ENCODE measurements at regions not wholly inside any gene's neighbourhood (a gene's known extent, or its start where the extent isn't known, plus 50 kb on each side); places are given as distances from the start of the nearest gene placed in this dataset.

DNA sequence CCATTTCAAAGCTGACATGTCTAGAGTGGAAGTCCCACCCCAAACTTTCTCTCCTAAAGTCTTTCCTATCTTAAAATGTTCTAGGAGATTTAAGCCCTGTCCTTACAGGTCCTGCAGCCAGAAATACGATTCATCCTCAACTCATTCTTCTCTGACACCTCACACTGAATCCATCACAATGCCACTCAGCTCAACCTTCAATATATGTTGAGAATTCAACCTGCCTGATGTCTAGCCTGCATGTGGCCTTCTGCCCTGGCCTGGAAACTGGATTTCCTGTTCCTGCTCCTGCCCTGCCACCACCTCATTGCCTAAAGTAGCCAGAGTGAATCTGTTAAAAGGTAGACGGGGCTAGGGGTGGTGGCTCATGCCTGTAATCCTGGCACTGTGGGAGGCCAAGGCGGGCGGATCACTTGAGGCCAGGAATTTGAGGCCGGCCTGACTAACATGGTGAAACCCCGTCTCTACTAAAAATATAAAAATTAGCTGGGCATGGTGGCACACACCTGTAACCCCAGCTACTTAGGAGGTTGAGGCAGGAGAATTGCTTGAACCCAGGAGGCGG lies 345.9 kb downstream of the CDH26 start:
- H3K27ac ChIP-seq = no peak overlapping the region
- TF ChIP-seq ZFX (IDR thresholded peaks at IDR 0.05) = no peak
- TF ChIP-seq, protein P1, sequence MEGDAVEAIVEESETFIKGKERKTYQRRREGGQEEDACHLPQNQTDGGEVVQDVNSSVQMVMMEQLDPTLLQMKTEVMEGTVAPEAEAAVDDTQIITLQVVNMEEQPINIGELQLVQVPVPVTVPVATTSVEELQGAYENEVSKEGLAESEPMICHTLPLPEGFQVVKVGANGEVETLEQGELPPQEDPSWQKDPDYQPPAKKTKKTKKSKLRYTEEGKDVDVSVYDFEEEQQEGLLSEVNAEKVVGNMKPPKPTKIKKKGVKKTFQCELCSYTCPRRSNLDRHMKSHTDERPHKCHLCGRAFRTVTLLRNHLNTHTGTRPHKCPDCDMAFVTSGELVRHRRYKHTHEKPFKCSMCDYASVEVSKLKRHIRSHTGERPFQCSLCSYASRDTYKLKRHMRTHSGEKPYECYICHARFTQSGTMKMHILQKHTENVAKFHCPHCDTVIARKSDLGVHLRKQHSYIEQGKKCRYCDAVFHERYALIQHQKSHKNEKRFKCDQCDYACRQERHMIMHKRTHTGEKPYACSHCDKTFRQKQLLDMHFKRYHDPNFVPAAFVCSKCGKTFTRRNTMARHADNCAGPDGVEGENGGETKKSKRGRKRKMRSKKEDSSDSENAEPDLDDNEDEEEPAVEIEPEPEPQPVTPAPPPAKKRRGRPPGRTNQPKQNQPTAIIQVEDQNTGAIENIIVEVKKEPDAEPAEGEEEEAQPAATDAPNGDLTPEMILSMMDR (conservative IDR thresholded peaks at IDR 0.05) = no peak

DNA sequence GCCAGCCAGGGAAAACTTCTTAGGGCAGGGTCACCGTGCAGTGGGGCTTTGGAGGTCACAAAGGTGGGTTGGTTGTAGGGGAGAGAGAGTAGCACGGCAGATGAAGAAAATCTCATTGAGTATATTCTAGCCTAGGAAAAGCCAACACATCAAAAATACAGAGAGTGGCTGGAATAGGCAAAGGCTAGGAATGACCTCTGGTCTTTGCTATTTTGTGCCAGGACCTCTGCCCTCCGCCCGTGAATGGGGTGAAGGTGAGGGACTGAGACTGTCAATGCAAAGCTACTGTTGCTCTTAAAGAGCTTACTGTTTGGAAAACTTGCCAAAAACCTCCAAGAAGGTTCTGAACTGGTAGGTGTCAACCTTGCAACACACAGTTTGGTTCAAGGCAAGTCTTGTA lies 346.7 kb downstream of the CDH26 start:
- TF ChIP-seq, protein P1 (conservative IDR thresholded peaks at IDR 0.05) = no peak
- no peak for TF ChIP-seq ZFX (IDR thresholded peaks at IDR 0.05)
- H3K27ac ChIP-seq = no peak overlapping the region

GRCh38 chr20:60306105-60306504 lies 347.9 kb downstream of the CDH26 start:
- TF ChIP-seq, protein P1 (conservative IDR thresholded peaks at IDR 0.05) = no peak
- TF ChIP-seq ZFX (IDR thresholded peaks at IDR 0.05) = no peak
- no peak overlapping the region for H3K27ac ChIP-seq

DNA sequence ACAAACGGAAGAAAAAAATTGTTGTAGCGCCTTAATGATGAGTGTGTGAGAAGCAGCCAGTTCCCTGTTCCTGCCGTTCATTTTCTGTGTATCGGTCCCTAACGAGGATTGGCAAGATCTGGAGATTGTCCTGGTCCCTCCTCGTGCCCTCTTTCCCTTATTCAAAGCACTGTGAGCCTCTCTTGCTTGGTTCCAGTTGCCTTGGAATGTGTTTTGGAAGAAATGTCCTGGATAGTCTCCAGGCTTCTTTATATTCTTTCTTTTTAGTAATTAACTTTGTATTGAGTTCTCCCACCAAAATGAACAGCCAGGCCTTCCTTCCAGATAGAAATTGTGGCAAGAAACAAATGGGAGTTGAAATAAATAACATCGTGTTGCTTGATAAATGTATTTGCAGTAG lies 348.3 kb downstream of the CDH26 start:
- H3K27ac ChIP-seq = no peak overlapping the region
- TF ChIP-seq, protein P1 (conservative IDR thresholded peaks at IDR 0.05) = no peak
- no peak for TF ChIP-seq ZFX (IDR thresholded peaks at IDR 0.05)

DNA sequence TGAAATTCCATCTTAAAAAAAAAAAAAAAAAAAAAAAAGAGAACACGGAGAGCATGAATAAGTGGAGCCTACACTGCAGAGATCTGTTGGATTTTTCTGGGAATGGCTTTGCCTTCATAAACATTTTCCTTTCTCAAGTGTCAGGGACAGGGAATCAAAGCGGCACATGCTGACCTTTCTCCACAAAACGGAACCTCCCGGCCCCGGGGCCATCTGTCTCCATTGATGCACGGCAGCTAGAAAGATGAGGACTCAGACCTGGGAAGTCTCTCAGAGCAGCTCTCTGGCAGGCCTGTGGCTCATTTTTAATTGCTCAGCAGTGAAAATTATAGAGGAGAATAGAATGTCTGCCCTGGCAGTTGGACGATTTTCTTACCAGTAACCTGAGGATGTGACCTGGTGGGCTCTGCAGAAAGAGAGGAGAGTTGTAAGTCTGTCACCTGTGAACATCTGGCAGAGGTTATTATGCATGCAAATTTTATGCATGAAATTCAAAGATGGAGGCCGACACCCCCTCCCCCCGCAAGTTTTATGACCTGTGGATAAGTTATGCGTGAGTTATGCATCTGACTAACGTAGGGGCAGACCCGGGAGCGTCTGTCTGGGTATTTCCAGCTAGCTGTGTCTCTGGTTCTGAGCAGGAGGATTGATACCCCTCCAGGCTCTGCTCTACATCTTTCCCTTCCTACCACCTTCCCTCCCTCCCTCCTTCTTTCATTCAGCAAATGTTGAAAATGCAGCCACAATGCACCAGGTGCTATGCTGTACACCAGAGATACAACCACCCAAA lies 352.5 kb downstream of the CDH26 start:
- H3K27ac ChIP-seq = no peak overlapping the region
- no peak for TF ChIP-seq ZFX (IDR thresholded peaks at IDR 0.05)
- TF ChIP-seq, protein P1 (conservative IDR thresholded peaks at IDR 0.05) = no peak

DNA sequence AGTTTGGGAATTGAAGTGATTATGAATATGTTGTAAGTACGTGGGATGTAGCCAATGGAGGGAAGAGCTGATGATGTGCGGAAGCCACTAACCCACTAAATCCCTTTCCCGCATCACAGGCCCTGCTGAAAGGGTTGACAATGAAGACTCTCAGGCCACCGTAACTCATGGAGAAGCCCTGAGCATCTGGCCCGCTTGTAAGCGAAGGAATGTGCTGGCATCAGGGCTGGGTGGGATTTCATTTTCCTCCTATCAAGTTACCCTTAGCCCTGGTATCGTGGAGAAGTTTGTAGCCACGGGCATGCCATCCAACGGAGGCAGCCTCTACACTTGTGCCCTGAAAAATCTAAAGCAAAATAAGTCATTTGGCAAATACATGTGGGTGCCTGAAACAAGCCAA lies 355.0 kb downstream of the CDH26 start:
- no peak for TF ChIP-seq ZFX (IDR thresholded peaks at IDR 0.05)
- TF ChIP-seq, protein P1 (conservative IDR thresholded peaks at IDR 0.05) = no peak
- no peak overlapping the region for H3K27ac ChIP-seq

DNA sequence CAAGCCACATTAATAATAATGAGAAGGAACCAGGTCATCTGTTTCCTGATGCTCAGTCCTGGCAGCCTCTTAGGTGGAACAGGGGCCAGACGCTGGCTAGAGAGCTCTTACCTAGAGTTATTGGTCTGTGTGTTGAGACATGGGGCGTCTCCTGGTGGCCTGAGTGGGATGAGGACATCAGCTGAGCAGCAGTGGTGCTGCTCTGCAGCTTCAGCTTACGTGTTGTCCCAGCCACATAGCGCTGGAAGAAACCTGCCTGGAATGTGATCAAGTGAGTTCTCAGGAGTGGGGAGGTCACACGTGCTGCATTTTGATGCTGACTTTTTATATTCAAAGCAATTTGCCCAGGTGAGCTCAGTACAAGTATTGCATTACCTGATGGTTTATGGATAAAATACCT lies 355.4 kb downstream of the CDH26 start:
- no peak for TF ChIP-seq ZFX (IDR thresholded peaks at IDR 0.05)
- TF ChIP-seq, protein P1 (conservative IDR thresholded peaks at IDR 0.05) = no peak
- H3K27ac ChIP-seq = no peak overlapping the region
